ENCODE measurements at regions not wholly inside any gene's neighbourhood (a gene's known extent, or its start where the extent isn't known, plus 50 kb on each side); places are given as distances from the start of the nearest gene placed in this dataset.

GRCh38 chr7:26469188-26469587 lies 177.5 kb downstream of the SNX10 start:
- Histone ChIP-seq H3K4me3 (ENCODE audit: low read depth in 1 of 5, low read length in 5 of 5) (no peak overlapping the region), H3K9me3 (ENCODE audit: control insufficient read depth in 5 of 5, low read length in 5 of 5) (no peaks in the 10 kb centered on the region), H3K27ac (ENCODE audit: low read depth, low read length) (no peak overlapping the region), H3K27me3 (ENCODE audit: control insufficient read depth in 5 of 5, insufficient read depth in 4 of 5, low read length in 5 of 5) (no peaks in the 10 kb centered on the region), H3K4me1 (ENCODE audit: control insufficient read depth in 5 of 5, insufficient read depth in 5 of 5, low read length in 5 of 5) (peaks cover 0 to 5% (median 0%) of the 10 kb centered on the region in 5 donors), H3K36me3 (ENCODE audit: control insufficient read depth in 5 of 5, insufficient read depth in 5 of 5, low read length in 5 of 5) (no peaks in the 10 kb centered on the region), H3K9ac (ENCODE audit: low read length in 5 of 5) (no peak overlapping the region)

- Histone ChIP-seq H3K9ac (ENCODE audit: low read length in 5 of 5) (no peak overlapping the region), H3K4me1 (ENCODE audit: control insufficient read depth in 5 of 5, insufficient read depth in 5 of 5, low read length in 5 of 5) (peaks cover 0 to 6% (median 0%) of the 10 kb centered on the region in 5 donors), H3K9me3 (ENCODE audit: control insufficient read depth in 5 of 5, low read length in 5 of 5) (no peaks in the 10 kb centered on the region), H3K36me3 (ENCODE audit: control insufficient read depth in 5 of 5, insufficient read depth in 5 of 5, low read length in 5 of 5) (no peaks in the 10 kb centered on the region), H3K4me3 (ENCODE audit: low read depth in 1 of 5, low read length in 5 of 5) (no peak overlapping the region), H3K27me3 (ENCODE audit: control insufficient read depth in 5 of 5, insufficient read depth in 4 of 5, low read length in 5 of 5) (no peaks in the 10 kb centered on the region), H3K27ac (ENCODE audit: low read depth, low read length) (no peak overlapping the region)
Measured at GRCh38 chr7:26470691-26471090, 179.0 kb downstream of the SNX10 start.

- Histone ChIP-seq H3K36me3 (ENCODE audit: control insufficient read depth in 5 of 5, insufficient read depth in 5 of 5, low read length in 5 of 5) (no peaks in the 10 kb centered on the region), H3K27ac (ENCODE audit: low read depth, low read length) (no peak overlapping the region), H3K9ac (ENCODE audit: low read length in 5 of 5) (no peak overlapping the region), H3K27me3 (ENCODE audit: control insufficient read depth in 5 of 5, insufficient read depth in 4 of 5, low read length in 5 of 5) (no peaks in the 10 kb centered on the region), H3K4me1 (ENCODE audit: control insufficient read depth in 5 of 5, insufficient read depth in 5 of 5, low read length in 5 of 5) (peaks cover 0 to 6% (median 0%) of the 10 kb centered on the region in 5 donors), H3K4me3 (ENCODE audit: low read depth in 1 of 5, low read length in 5 of 5) (no peak overlapping the region), H3K9me3 (ENCODE audit: control insufficient read depth in 5 of 5, low read length in 5 of 5) (no peaks in the 10 kb centered on the region)
Measured at GRCh38 chr7:26471306-26472075, 179.8 kb downstream of the SNX10 start.

GRCh38 chr7:26472971-26473370 lies 181.3 kb downstream of the SNX10 start:
- Histone ChIP-seq H3K36me3 (ENCODE audit: control insufficient read depth in 5 of 5, insufficient read depth in 5 of 5, low read length in 5 of 5) (no peaks in the 10 kb centered on the region), H3K9me3 (ENCODE audit: control insufficient read depth in 5 of 5, low read length in 5 of 5) (no peaks in the 10 kb centered on the region), H3K9ac (ENCODE audit: low read length in 5 of 5) (no peak overlapping the region), H3K27me3 (ENCODE audit: control insufficient read depth in 5 of 5, insufficient read depth in 4 of 5, low read length in 5 of 5) (no peaks in the 10 kb centered on the region), H3K4me3 (ENCODE audit: low read depth in 1 of 5, low read length in 5 of 5) (no peak overlapping the region), H3K4me1 (ENCODE audit: control insufficient read depth in 5 of 5, insufficient read depth in 5 of 5, low read length in 5 of 5) (peaks cover 0 to 6% (median 0%) of the 10 kb centered on the region in 5 donors), H3K27ac (ENCODE audit: low read depth, low read length) (no peak overlapping the region)

GRCh38 chr7:26476271-26476670 lies 184.6 kb downstream of the SNX10 start:
- Histone ChIP-seq H3K9me3 (ENCODE audit: control insufficient read depth in 5 of 5, low read length in 5 of 5) (no peaks in the 10 kb centered on the region), H3K27ac (ENCODE audit: low read depth, low read length) (no peak overlapping the region), H3K27me3 (ENCODE audit: control insufficient read depth in 5 of 5, insufficient read depth in 4 of 5, low read length in 5 of 5) (no peaks in the 10 kb centered on the region), H3K36me3 (ENCODE audit: control insufficient read depth in 5 of 5, insufficient read depth in 5 of 5, low read length in 5 of 5) (no peaks in the 10 kb centered on the region), H3K9ac (ENCODE audit: low read length in 5 of 5) (no peak overlapping the region), H3K4me3 (ENCODE audit: low read depth in 1 of 5, low read length in 5 of 5) (no peak overlapping the region), H3K4me1 (ENCODE audit: control insufficient read depth in 5 of 5, insufficient read depth in 5 of 5, low read length in 5 of 5) (peaks cover 0 to 17% (median 9%) of the 10 kb centered on the region in 5 donors)

- Histone ChIP-seq H3K9ac (ENCODE audit: low read length in 5 of 5) (no peak overlapping the region), H3K36me3 (ENCODE audit: control insufficient read depth in 5 of 5, insufficient read depth in 5 of 5, low read length in 5 of 5) (no peaks in the 10 kb centered on the region), H3K4me1 (ENCODE audit: control insufficient read depth in 5 of 5, insufficient read depth in 5 of 5, low read length in 5 of 5) (peaks cover 0 to 17% (median 9%) of the 10 kb centered on the region in 5 donors), H3K4me3 (ENCODE audit: low read depth in 1 of 5, low read length in 5 of 5) (no peak overlapping the region), H3K27me3 (ENCODE audit: control insufficient read depth in 5 of 5, insufficient read depth in 4 of 5, low read length in 5 of 5) (no peaks in the 10 kb centered on the region), H3K9me3 (ENCODE audit: control insufficient read depth in 5 of 5, low read length in 5 of 5) (no peaks in the 10 kb centered on the region), H3K27ac (ENCODE audit: low read depth, low read length) (no peak overlapping the region)
Measured at GRCh38 chr7:26477381-26477990, 185.8 kb downstream of the SNX10 start.

- peaks cover 0 to 17% (median 9%) of the 10 kb centered on the region in 5 donors for H3K4me1 ChIP-seq (ENCODE audit: control insufficient read depth in 5 of 5, insufficient read depth in 5 of 5, low read length in 5 of 5)
- H3K9ac ChIP-seq (ENCODE audit: low read length in 5 of 5): no peak overlapping the region
- no peak overlapping the region for H3K4me3 ChIP-seq (ENCODE audit: low read depth in 1 of 5, low read length in 5 of 5)
- H3K9me3 ChIP-seq (ENCODE audit: control insufficient read depth in 5 of 5, low read length in 5 of 5): no peaks in the 10 kb centered on the region
- H3K27me3 ChIP-seq (ENCODE audit: control insufficient read depth in 5 of 5, insufficient read depth in 4 of 5, low read length in 5 of 5): no peaks in the 10 kb centered on the region
- no peaks in the 10 kb centered on the region for H3K36me3 ChIP-seq (ENCODE audit: control insufficient read depth in 5 of 5, insufficient read depth in 5 of 5, low read length in 5 of 5)
- H3K27ac ChIP-seq (ENCODE audit: low read depth, low read length): no peak overlapping the region
Measured at GRCh38 chr7:26478550-26478949, 186.9 kb downstream of the SNX10 start.

GRCh38 chr7:26479581-26479980 lies 187.9 kb downstream of the SNX10 start:
- H3K9me3 ChIP-seq (ENCODE audit: control insufficient read depth in 5 of 5, low read length in 5 of 5): no peaks in the 10 kb centered on the region
- no peak overlapping the region for H3K27ac ChIP-seq (ENCODE audit: low read depth, low read length)
- no peak overlapping the region for H3K4me3 ChIP-seq (ENCODE audit: low read depth in 1 of 5, low read length in 5 of 5)
- H3K36me3 ChIP-seq (ENCODE audit: control insufficient read depth in 5 of 5, insufficient read depth in 5 of 5, low read length in 5 of 5): no peaks in the 10 kb centered on the region
- H3K4me1 ChIP-seq (ENCODE audit: control insufficient read depth in 5 of 5, insufficient read depth in 5 of 5, low read length in 5 of 5): peaks cover 0 to 12% (median 9%) of the 10 kb centered on the region in 5 donors
- no peak overlapping the region for H3K9ac ChIP-seq (ENCODE audit: low read length in 5 of 5)
- H3K27me3 ChIP-seq (ENCODE audit: control insufficient read depth in 5 of 5, insufficient read depth in 4 of 5, low read length in 5 of 5): no peaks in the 10 kb centered on the region

GRCh38 chr7:26480156-26480555 lies 188.5 kb downstream of the SNX10 start:
- Histone ChIP-seq H3K4me1 (ENCODE audit: control insufficient read depth in 5 of 5, insufficient read depth in 5 of 5, low read length in 5 of 5) (peaks cover 0 to 17% (median 9%) of the 10 kb centered on the region in 5 donors), H3K27me3 (ENCODE audit: control insufficient read depth in 5 of 5, insufficient read depth in 4 of 5, low read length in 5 of 5) (no peaks in the 10 kb centered on the region), H3K36me3 (ENCODE audit: control insufficient read depth in 5 of 5, insufficient read depth in 5 of 5, low read length in 5 of 5) (no peaks in the 10 kb centered on the region), H3K9ac (ENCODE audit: low read length in 5 of 5) (no peak overlapping the region), H3K27ac (ENCODE audit: low read depth, low read length) (no peak overlapping the region), H3K4me3 (ENCODE audit: low read depth in 1 of 5, low read length in 5 of 5) (no peak overlapping the region), H3K9me3 (ENCODE audit: control insufficient read depth in 5 of 5, low read length in 5 of 5) (no peaks in the 10 kb centered on the region)

GRCh38 chr7:26482927-26483326 lies 191.3 kb downstream of the SNX10 start:
- H3K4me1 ChIP-seq (ENCODE audit: control insufficient read depth in 5 of 5, insufficient read depth in 5 of 5, low read length in 5 of 5): peaks cover 0 to 27% (median 11%) of the 10 kb centered on the region in 5 donors
- H3K27me3 ChIP-seq (ENCODE audit: control insufficient read depth in 5 of 5, insufficient read depth in 4 of 5, low read length in 5 of 5): no peaks in the 10 kb centered on the region
- H3K36me3 ChIP-seq (ENCODE audit: control insufficient read depth in 5 of 5, insufficient read depth in 5 of 5, low read length in 5 of 5): no peaks in the 10 kb centered on the region
- H3K9me3 ChIP-seq (ENCODE audit: control insufficient read depth in 5 of 5, low read length in 5 of 5): no peaks in the 10 kb centered on the region
- no peak overlapping the region for H3K27ac ChIP-seq (ENCODE audit: low read depth, low read length)
- no peak overlapping the region for H3K4me3 ChIP-seq (ENCODE audit: low read depth in 1 of 5, low read length in 5 of 5)
- no peak overlapping the region for H3K9ac ChIP-seq (ENCODE audit: low read length in 5 of 5)

All from subcutaneous abdominal adipose tissue (tissue), 5 donors.